Breast epithelium (tissue), 3 donors: ENCODE measurements at regions not wholly inside any gene's neighbourhood (a gene's known extent, or its start where the extent isn't known, plus 50 kb on each side); places are given as distances from the start of the nearest gene placed in this dataset.

Source experiments
- CTCF ChIP-seq, 3 donors: fragments of 450-650 bp; IDR thresholded peaks; one replicate each; pipeline ENCODE4 v1.5.1; 2016 to 2017; ENCODE audit warnings: antibody characterized with exemption in 3 of 3, mild to moderate bottlenecking in 3 of 3, moderate library complexity in 3 of 3
- POLR2A ChIP-seq: fragments of 450-650 bp; IDR thresholded peaks from one replicate; pipeline ENCODE4 v1.6.1; 2016; ENCODE audit warnings: antibody characterized with exemption, mild to moderate bottlenecking, moderate library complexity

- TF ChIP-seq CTCF (IDR thresholded peaks at IDR 0.05) (no peak), POLR2A (no peak)
Measured at GRCh38 chr2:221635949-221636348, 63.8 kb upstream of the EPHA4 start.
